Body of pancreas (tissue), 4 donors: ENCODE measurements at regions not wholly inside any gene's neighbourhood (a gene's known extent, or its start where the extent isn't known, plus 50 kb on each side); places are given as distances from the start of the nearest gene placed in this dataset.

Experiments
- ATAC-seq: fragments of 150-250 bp; one replicate; pipeline ENCODE4 v1.9.1; 2016
- DNase-seq, 4 donors: peaks; one replicate each; pipeline ENCODE4 v3.0.0-alpha.2; 2019
- H3K27ac ChIP-seq, 4 donors: fragments of 200-600 bp; sonication (generic); 1 replicate in 3 of 4; 2 replicates in 1 of 4; pipeline versions ENCODE4 v1.5.1 to v1.6.1; 2016 to 2019; ENCODE audit warnings: mild to moderate bottlenecking in 1 of 4, mixed read lengths in 1 of 4, moderate library complexity in 1 of 4
- H3K27me3 ChIP-seq, 2 donors: fragments of 200-600 bp; sonication (generic); one replicate each; pipeline ENCODE4 v1.6.0; 2016; ENCODE audit warnings: mild to moderate bottlenecking in 1 of 2
- H3K36me3 ChIP-seq, 2 donors: fragments of 200-600 bp; sonication (generic); replicated peaks in 1 of 2; 2 replicates each; pipeline ENCODE4 v1.5.1; 2016; ENCODE audit warnings: low read depth in 2 of 2; ENCODE audit not compliant: insufficient read depth in 1 of 2
- H3K4me1 ChIP-seq: fragments of 200-600 bp; sonication (generic); one replicate; pipeline ENCODE4 v1.6.0; 2016
- H3K4me3 ChIP-seq, 2 donors: fragments of 200-600 bp; sonication (generic); 1 replicate in 1 of 2; 2 replicates in 1 of 2; pipeline ENCODE4 v1.5.1; 2016 to 2019
- H3K9me3 ChIP-seq, 3 donors: fragments of 200-600 bp; sonication (generic); 1 replicate in 2 of 3; 2 replicates in 1 of 3; pipeline ENCODE4 v1.5.1; 2016
- POLR2A ChIP-seq, 3 donors: fragments of 450-650 bp; IDR thresholded peaks; one replicate each; pipeline ENCODE4 v1.6.1; 2016; ENCODE audit warnings: antibody characterized with exemption in 3 of 3, mild to moderate bottlenecking in 2 of 3
- WGBS, 2 donors: methylation state at CpG; one replicate each; pipeline ENCODE4 v1.1.5; 2017; 5-methylcytosine and 5-hydroxymethylcytosine counted together
- intact Hi-C: fragments of 100-400 bp; cut with DNase I; formaldehyde crosslinking; loops from one replicate; pipeline ENCODE4 v1.15.1; 2023
- TF ChIP-seq, protein P1 (sequence below), 7 experiments: fragments of 450-650 bp in 4 of 7; fragments of 200-600 bp in 3 of 7; sonication (generic) in 3 of 7; IDR thresholded peaks; one replicate each; pipeline ENCODE4 v1.5.1; 2016 to 2019; ENCODE audit warnings: antibody characterized with exemption in 7 of 7

DNA sequence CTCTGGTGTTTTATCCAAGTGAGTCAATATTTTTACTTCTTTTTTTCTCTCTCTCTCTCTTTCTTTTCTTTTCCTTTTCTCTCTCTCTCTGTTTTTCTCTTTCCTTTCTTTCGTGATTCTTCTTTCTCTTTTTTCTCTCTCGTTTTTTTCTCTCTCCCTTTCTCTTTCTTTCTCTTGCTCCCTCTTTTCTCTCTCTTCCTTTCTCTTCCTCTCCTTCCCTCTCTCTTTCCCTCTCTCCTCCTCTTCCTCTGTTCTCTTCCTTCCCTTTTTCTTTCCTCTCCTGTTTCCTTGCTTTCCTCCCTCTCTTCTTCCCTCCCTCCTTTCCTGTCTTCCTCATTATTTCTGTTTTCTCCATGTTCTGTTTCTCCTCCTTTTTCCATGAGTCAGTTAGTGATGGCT, 641.5 kb downstream of the FGF9 start:
- 61 to 83% methylated on average over 2 of the region's 2 CpGs for WGBS, 2 donors
- ATAC-seq (no peak), DNase-seq (no peak)
- intact Hi-C loops, result no loop called here
- TF ChIP-seq, protein P1, sequence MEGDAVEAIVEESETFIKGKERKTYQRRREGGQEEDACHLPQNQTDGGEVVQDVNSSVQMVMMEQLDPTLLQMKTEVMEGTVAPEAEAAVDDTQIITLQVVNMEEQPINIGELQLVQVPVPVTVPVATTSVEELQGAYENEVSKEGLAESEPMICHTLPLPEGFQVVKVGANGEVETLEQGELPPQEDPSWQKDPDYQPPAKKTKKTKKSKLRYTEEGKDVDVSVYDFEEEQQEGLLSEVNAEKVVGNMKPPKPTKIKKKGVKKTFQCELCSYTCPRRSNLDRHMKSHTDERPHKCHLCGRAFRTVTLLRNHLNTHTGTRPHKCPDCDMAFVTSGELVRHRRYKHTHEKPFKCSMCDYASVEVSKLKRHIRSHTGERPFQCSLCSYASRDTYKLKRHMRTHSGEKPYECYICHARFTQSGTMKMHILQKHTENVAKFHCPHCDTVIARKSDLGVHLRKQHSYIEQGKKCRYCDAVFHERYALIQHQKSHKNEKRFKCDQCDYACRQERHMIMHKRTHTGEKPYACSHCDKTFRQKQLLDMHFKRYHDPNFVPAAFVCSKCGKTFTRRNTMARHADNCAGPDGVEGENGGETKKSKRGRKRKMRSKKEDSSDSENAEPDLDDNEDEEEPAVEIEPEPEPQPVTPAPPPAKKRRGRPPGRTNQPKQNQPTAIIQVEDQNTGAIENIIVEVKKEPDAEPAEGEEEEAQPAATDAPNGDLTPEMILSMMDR (IDR thresholded peaks at IDR 0.05), result no peak
- TF ChIP-seq POLR2A (IDR thresholded peaks at IDR 0.05), result no peak
- Histone ChIP-seq H3K27ac (no peak overlapping the region), H3K36me3 (no peaks in the 10 kb centered on the region), H3K4me1 (no peaks in the 10 kb centered on the region), H3K9me3 (no peaks in the 10 kb centered on the region), H3K4me3 (no peak overlapping the region), H3K27me3 (no peaks in the 10 kb centered on the region)

DNA sequence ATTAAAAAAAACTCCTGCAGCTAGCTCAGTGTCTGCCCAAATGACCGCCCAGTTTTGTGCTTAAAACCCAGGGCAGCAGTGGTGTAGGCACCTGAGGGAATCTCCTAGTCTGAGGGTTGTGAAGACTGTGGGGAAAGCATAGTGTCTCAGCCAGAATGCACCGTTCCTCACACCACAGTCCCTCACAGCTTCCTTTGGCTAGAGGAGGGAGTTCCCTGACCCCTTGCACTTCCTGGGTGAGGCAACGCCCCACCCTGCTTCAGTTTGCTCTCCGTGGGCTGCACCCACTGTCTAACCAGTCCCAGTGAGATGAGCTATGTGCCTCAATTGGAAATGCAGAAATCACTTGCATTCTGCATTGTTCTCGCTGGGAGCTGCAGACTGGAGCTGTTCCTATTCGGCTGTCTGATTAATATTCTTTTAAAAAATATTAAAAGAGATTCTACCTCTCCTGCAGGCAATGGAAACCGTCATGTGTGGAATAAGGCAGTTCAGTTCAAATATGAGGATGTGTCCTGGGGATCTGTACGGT, 645.7 kb downstream of the FGF9 start:
- WGBS, 2 donors, result 60 to 76% methylated on average over 7 to 8 of the region's 8 CpGs
- Histone ChIP-seq H3K27me3 (no peaks in the 10 kb centered on the region), H3K9me3 (no peaks in the 10 kb centered on the region), H3K27ac (no peak overlapping the region), H3K4me1 (no peaks in the 10 kb centered on the region), H3K36me3 (no peaks in the 10 kb centered on the region), H3K4me3 (no peak overlapping the region)
- TF ChIP-seq, protein P1 (IDR thresholded peaks at IDR 0.05), result no peak
- no peak for TF ChIP-seq POLR2A (IDR thresholded peaks at IDR 0.05)
- intact Hi-C loops, result no loop called here
- ATAC-seq (no peak), DNase-seq (no peak)

DNA sequence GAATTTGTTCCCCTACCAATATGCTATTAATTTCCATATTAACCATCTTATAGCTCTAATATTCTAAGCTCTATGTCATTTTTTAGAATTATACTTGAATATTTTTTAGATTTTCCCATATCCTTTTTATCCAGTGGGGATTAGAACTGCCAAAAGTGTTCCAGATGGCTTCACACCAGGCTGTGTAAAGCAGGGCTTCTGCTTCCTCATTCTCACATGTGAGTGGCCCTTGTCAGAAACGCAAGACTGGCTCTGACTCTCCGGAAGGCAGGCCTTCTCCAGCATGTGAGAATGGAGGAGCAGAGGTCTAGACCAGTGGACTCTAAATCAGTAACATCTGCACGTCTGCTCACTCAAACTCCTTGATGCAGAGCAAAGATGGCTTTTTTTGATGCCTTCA, 650.1 kb downstream of the FGF9 start:
- no peaks in the 10 kb centered on the region for H3K4me1 ChIP-seq
- no peak overlapping the region for H3K27ac ChIP-seq
- TF ChIP-seq, protein P1 (IDR thresholded peaks at IDR 0.05), result no peak
- no peak for TF ChIP-seq POLR2A (IDR thresholded peaks at IDR 0.05)
- H3K36me3 ChIP-seq, result no peaks in the 10 kb centered on the region
- H3K27me3 ChIP-seq, result no peaks in the 10 kb centered on the region
- H3K9me3 ChIP-seq, result no peaks in the 10 kb centered on the region
- ATAC-seq (no peak), DNase-seq (no peak)
- no peak overlapping the region for H3K4me3 ChIP-seq
- WGBS, 2 donors, result 48 to 64% methylated on average over 3 of the region's 3 CpGs
- intact Hi-C loops, result no loop called here

DNA sequence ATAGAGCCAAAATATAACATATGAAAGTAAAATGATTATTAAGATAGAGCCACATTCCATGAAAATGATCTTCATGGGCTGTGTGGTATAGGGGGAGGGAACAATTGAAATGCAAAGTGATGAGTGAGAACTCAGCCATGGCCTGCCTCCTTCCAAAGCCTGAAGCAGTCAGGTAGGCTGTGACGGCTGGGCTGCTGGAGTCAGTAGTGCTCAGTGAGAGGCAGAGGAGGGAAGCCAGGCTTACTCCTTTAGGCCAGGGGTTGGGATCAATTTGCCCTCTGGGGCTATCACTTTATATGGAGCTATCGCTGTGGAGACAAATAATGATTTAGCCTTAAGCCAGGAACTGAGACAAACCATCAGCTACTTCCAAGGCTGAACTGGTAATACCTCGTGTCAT, 654.9 kb downstream of the FGF9 start:
- Histone ChIP-seq H3K27ac (no peak overlapping the region), H3K9me3 (no peaks in the 10 kb centered on the region), H3K4me1 (no peaks in the 10 kb centered on the region), H3K4me3 (no peak overlapping the region), H3K27me3 (no peaks in the 10 kb centered on the region), H3K36me3 (no peaks in the 10 kb centered on the region)
- DNase-seq, result no peak
- TF ChIP-seq, protein P1 (IDR thresholded peaks at IDR 0.05), result no peak
- TF ChIP-seq POLR2A (IDR thresholded peaks at IDR 0.05), result no peak
- WGBS, 2 donors, result 54 to 71% methylated on average over 3 of the region's 3 CpGs
- no peak for ATAC-seq
- intact Hi-C loops, result no loop called here

DNA sequence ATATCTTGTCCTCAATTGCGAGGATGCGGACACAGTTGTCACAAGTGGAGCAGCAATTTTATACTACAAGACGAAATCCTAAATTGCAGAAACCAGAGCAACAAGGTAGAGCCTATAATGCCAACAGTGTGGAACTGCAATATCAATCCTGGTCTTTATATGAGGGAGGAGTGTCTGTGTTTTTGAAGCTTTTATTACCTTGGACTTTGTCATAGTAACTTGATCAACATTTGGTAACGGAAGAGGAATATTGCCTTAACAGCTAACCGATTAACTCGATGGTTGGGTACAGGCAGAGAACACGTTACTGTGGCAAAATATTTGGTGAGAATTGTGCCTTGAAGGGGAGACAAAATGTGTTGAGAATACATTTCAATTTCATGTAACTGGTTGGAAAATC, 661.5 kb downstream of the FGF9 start:
- intact Hi-C loops, result no loop called here
- 75 to 77% methylated on average over 7 of the region's 7 CpGs for WGBS, 2 donors
- H3K27me3 ChIP-seq, result no peaks in the 10 kb centered on the region
- H3K4me3 ChIP-seq, result no peak overlapping the region
- H3K4me1 ChIP-seq, result no peaks in the 10 kb centered on the region
- H3K27ac ChIP-seq, result no peak overlapping the region
- ATAC-seq (no peak), DNase-seq (no peak)
- H3K9me3 ChIP-seq, result no peaks in the 10 kb centered on the region
- TF ChIP-seq, protein P1 (IDR thresholded peaks at IDR 0.05), result no peak
- no peak for TF ChIP-seq POLR2A (IDR thresholded peaks at IDR 0.05)
- H3K36me3 ChIP-seq, result no peaks in the 10 kb centered on the region
